ENCODE measurements at regions not wholly inside any gene's neighbourhood (a gene's known extent, or its start where the extent isn't known, plus 50 kb on each side); places are given as distances from the start of the nearest gene placed in this dataset.

GRCh38 chr2:60234274-60234986 lies 319.0 kb downstream of the BCL11A start:
- Histone ChIP-seq H3K9me3 (peaks cover 0 to 8% (median 0%) of the 10 kb centered on the region in 4 donors), H3K4me1 (no peaks in the 10 kb centered on the region), H3K27me3 (no peaks in the 10 kb centered on the region), H3K4me3 (no peak overlapping the region), H3K36me3 (no peaks in the 10 kb centered on the region), H3K27ac (no peak overlapping the region)
- no peak for DNase-seq
- TF ChIP-seq POLR2A (IDR thresholded peaks at IDR 0.05) = no peak
- TF ChIP-seq CTCF (IDR thresholded peaks at IDR 0.05) = no peak

- no peaks in the 10 kb centered on the region for H3K36me3 ChIP-seq
- H3K27ac ChIP-seq = no peak overlapping the region
- TF ChIP-seq POLR2A (IDR thresholded peaks at IDR 0.05) (no peak), CTCF (IDR thresholded peaks at IDR 0.05) (no peak)
- no peaks in the 10 kb centered on the region for H3K4me1 ChIP-seq
- DNase-seq = no peak
- H3K9me3 ChIP-seq = peaks cover 0 to 8% (median 0%) of the 10 kb centered on the region in 4 donors
- no peaks in the 10 kb centered on the region for H3K27me3 ChIP-seq
- no peak overlapping the region for H3K4me3 ChIP-seq
These were observed 322.9 kb downstream of the BCL11A start for GRCh38 chr2:60230596-60230995.

GRCh38 chr2:60230037-60230436 lies 323.4 kb downstream of the BCL11A start:
- TF ChIP-seq CTCF (IDR thresholded peaks at IDR 0.05) (no peak), POLR2A (IDR thresholded peaks at IDR 0.05) (no peak)
- no peaks in the 10 kb centered on the region for H3K36me3 ChIP-seq
- no peak for DNase-seq
- no peaks in the 10 kb centered on the region for H3K4me1 ChIP-seq
- H3K9me3 ChIP-seq = peaks cover 0 to 8% (median 0%) of the 10 kb centered on the region in 4 donors
- no peak overlapping the region for H3K27ac ChIP-seq
- H3K27me3 ChIP-seq = no peaks in the 10 kb centered on the region
- H3K4me3 ChIP-seq = no peak overlapping the region

- no peak for TF ChIP-seq POLR2A (IDR thresholded peaks at IDR 0.05)
- no peak for TF ChIP-seq CTCF (IDR thresholded peaks at IDR 0.05)
- peaks cover 0 to 5% (median 0%) of the 10 kb centered on the region in 4 donors for H3K9me3 ChIP-seq
- H3K4me3 ChIP-seq = no peak overlapping the region
- no peaks in the 10 kb centered on the region for H3K27me3 ChIP-seq
- H3K36me3 ChIP-seq = no peaks in the 10 kb centered on the region
- H3K27ac ChIP-seq = no peak overlapping the region
- H3K4me1 ChIP-seq = no peaks in the 10 kb centered on the region
- DNase-seq = no peak
These were observed 326.5 kb downstream of the BCL11A start for GRCh38 chr2:60226943-60227342.

GRCh38 chr2:60226191-60226590 lies 327.3 kb downstream of the BCL11A start:
- no peaks in the 10 kb centered on the region for H3K9me3 ChIP-seq
- TF ChIP-seq POLR2A (IDR thresholded peaks at IDR 0.05) = no peak
- TF ChIP-seq CTCF (IDR thresholded peaks at IDR 0.05) = no peak
- H3K27me3 ChIP-seq = no peaks in the 10 kb centered on the region
- H3K36me3 ChIP-seq = no peaks in the 10 kb centered on the region
- no peak overlapping the region for H3K27ac ChIP-seq
- no peak for DNase-seq
- no peaks in the 10 kb centered on the region for H3K4me1 ChIP-seq
- H3K4me3 ChIP-seq = no peak overlapping the region

All from Peyer's patch (tissue), 4 donors.